Transverse colon (tissue), 3 donors: ENCODE measurements at regions not wholly inside any gene's neighbourhood (a gene's known extent, or its start where the extent isn't known, plus 50 kb on each side); places are given as distances from the start of the nearest gene placed in this dataset.

ENCODE experiments used
- CTCF ChIP-seq, 5 experiments: fragments of 200-600 bp in 3 of 5; fragments of 450-650 bp in 2 of 5; sonication (generic) in 3 of 5; IDR thresholded peaks; 1 replicate in 2 of 5; 2 replicates in 3 of 5; pipeline ENCODE4 v1.5.1; 2016 to 2017; ENCODE audit warnings: antibody characterized with exemption in 5 of 5, inconsistent platforms in 3 of 5, mild to moderate bottlenecking in 2 of 5, moderate library complexity in 1 of 5
- POLR2A ChIP-seq: fragments of 450-650 bp; IDR thresholded peaks from one replicate; pipeline ENCODE4 v1.6.1; 2016; ENCODE audit warnings: antibody characterized with exemption, mild to moderate bottlenecking, moderate library complexity

DNA sequence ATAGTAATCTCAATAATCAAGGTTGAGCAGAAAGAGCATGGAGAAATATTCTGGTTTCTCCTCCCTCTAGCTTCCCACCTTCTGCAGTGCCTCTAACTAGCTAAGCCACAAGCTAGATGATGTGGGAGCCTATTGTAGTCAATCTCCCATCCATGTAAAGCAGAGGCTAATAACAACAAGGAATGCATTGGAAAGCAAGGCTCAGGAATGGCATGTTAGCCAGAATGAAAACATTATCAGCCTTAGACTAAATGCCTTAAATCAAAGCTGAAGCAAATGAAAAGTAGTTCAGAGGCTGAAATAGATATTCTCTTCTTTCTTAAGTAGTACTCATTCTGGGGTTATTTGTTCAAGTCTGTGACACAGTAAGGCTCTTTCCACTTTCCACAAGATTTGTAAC lies 350.3 kb upstream of the DPPA4 start:
- no peak for TF ChIP-seq CTCF (IDR thresholded peaks at IDR 0.05)
- no peak for TF ChIP-seq POLR2A
